ENCODE measurements at regions not wholly inside any gene's neighbourhood (a gene's known extent, or its start where the extent isn't known, plus 50 kb on each side); places are given as distances from the start of the nearest gene placed in this dataset.

GRCh38 chrX:118167361-118167760, 50.8 kb upstream of the KLHL13 start:
- H3K4me1 ChIP-seq, result no peaks in the 10 kb centered on the region
- no peak overlapping the region for H3K4me3 ChIP-seq
- no peak overlapping the region for H3K27ac ChIP-seq
- no peaks in the 10 kb centered on the region for H3K36me3 ChIP-seq
- no peaks in the 10 kb centered on the region for H3K27me3 ChIP-seq
- no peaks in the 10 kb centered on the region for H3K9me3 ChIP-seq
- DNase-seq, result no peak
- no peak for TF ChIP-seq CTCF (IDR thresholded peaks at IDR 0.05)
- intact Hi-C loops (cut with DNase I; ENCODE audit: low total_unique reads), result no loop called here

DNA sequence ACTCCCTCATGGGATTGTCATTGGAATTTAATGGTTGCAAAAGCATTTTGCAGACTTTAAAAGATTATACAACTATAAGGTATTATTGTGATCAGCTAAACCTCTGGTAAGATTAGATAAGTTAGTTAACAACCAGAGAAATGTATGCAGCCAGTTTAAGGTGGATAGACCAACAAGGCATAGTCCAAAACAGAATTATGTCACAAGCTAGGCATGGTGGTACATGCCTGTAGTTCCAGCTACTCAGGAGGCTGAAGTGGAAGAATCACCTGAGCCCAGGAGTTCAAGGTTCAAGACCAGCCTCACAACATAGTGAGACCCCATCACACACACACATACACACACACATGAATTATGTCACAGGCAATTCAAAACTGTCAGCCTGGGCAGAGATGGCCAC, 54.7 kb upstream of the KLHL13 start:
- Histone ChIP-seq H3K27me3 (no peaks in the 10 kb centered on the region), H3K4me1 (no peaks in the 10 kb centered on the region), H3K9me3 (no peaks in the 10 kb centered on the region), H3K36me3 (no peaks in the 10 kb centered on the region), H3K4me3 (no peak overlapping the region), H3K27ac (no peak overlapping the region)
- TF ChIP-seq CTCF (IDR thresholded peaks at IDR 0.05), result no peak
- intact Hi-C loops (cut with DNase I; ENCODE audit: low total_unique reads), result no loop called here
- no peak for DNase-seq

DNA sequence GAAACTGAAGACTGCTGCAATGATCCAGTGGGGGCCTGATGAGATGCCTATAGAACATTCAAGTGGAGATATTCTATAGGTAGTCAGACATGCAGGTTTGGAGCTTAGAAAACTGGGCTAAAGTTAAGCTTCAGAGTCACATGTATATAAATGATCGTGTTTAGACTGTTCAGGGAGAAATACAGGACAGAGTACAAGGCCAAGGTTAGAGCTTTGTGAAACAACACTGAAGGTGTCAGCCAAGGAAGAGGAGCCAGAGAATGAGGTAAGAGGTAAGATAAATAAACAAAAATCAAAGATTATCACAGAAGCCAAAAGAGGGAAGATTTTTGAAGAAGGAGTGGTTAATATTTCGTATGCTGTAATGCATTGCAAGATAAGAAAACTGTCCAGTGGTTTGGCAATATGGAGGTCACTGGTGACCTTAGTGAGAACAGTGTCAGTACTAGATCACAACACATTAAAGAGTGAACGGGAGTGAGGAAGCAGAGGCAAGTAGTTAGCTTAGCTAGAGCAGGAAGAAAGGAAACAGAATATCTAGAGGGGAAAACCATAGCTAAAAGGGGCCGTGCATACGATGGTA, 58.0 kb upstream of the KLHL13 start:
- Histone ChIP-seq H3K27me3 (no peaks in the 10 kb centered on the region), H3K36me3 (no peaks in the 10 kb centered on the region), H3K9me3 (no peaks in the 10 kb centered on the region), H3K4me1 (no peaks in the 10 kb centered on the region), H3K4me3 (no peak overlapping the region), H3K27ac (no peak overlapping the region)
- no peak for DNase-seq
- intact Hi-C loops (cut with DNase I; ENCODE audit: low total_unique reads), result no loop called here
- no peak for TF ChIP-seq CTCF (IDR thresholded peaks at IDR 0.05)

- Histone ChIP-seq H3K36me3 (no peaks in the 10 kb centered on the region), H3K9me3 (no peaks in the 10 kb centered on the region), H3K4me3 (no peak overlapping the region), H3K27me3 (no peaks in the 10 kb centered on the region), H3K27ac (no peak overlapping the region), H3K4me1 (peaks cover 0 to 3% (median 0%) of the 10 kb centered on the region in 4 donors)
- no peak for TF ChIP-seq CTCF (IDR thresholded peaks at IDR 0.05)
- no peak for DNase-seq
- intact Hi-C loops (cut with DNase I; ENCODE audit: low total_unique reads), result no loop called here
These were observed 61.1 kb upstream of the KLHL13 start for GRCh38 chrX:118177708-118178107.

- Histone ChIP-seq H3K4me1 (peaks cover 0 to 3% (median 0%) of the 10 kb centered on the region in 4 donors), H3K27ac (no peak overlapping the region), H3K9me3 (no peaks in the 10 kb centered on the region), H3K4me3 (no peak overlapping the region), H3K36me3 (no peaks in the 10 kb centered on the region), H3K27me3 (no peaks in the 10 kb centered on the region)
- DNase-seq, result no peak
- TF ChIP-seq CTCF (IDR thresholded peaks at IDR 0.05), result no peak
- intact Hi-C loops (cut with DNase I; ENCODE audit: low total_unique reads), result no loop called here
These were observed 61.8 kb upstream of the KLHL13 start for GRCh38 chrX:118178450-118178849.

DNA sequence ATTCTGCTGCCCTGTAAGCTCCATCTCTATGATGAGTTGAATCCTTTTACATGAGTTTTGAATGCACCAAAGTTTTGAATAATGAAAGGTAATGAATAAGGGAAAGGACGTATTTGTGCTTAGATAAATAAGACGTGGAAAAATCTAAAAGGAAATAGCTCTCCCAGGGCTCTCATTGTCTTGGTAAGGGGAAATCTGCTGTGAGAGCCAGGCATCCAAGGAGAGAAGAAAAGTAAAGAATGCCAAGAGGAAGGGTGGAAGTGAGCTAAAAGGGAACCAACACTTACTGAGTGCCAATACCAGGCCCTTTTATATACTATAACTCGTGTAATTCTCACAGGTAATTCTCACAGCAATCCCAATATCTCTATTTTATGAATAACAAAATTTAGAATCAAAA, 62.6 kb upstream of the KLHL13 start:
- H3K4me1 ChIP-seq, result peaks cover 0 to 3% (median 0%) of the 10 kb centered on the region in 4 donors
- no peak for TF ChIP-seq CTCF (IDR thresholded peaks at IDR 0.05)
- H3K27me3 ChIP-seq, result no peaks in the 10 kb centered on the region
- intact Hi-C loops (cut with DNase I; ENCODE audit: low total_unique reads), result no loop called here
- H3K9me3 ChIP-seq, result no peaks in the 10 kb centered on the region
- H3K4me3 ChIP-seq, result no peak overlapping the region
- DNase-seq, result no peak
- H3K36me3 ChIP-seq, result no peaks in the 10 kb centered on the region
- H3K27ac ChIP-seq, result no peak overlapping the region
